GM19463 (cell line): ENCODE measurements at regions not wholly inside any gene's neighbourhood (a gene's known extent, or its start where the extent isn't known, plus 50 kb on each side); places are given as distances from the start of the nearest gene placed in this dataset.

Experiments
- ATAC-seq: cut with Tn5 transposase; IDR thresholded peaks from one replicate; pipeline ENCODE4 v1.9.1; 2021; ENCODE audit warnings: mild to moderate bottlenecking, moderate library complexity; ENCODE audit not compliant: unreplicated experiment

GRCh38 chr2:219878516-219878915 is 251.1 kb downstream of the SLC4A3 start:
- ATAC-seq, result no peak

- ATAC-seq, result no peak
Observed at GRCh38 chr2:219881851-219882250, 254.4 kb downstream of the SLC4A3 start.

GRCh38 chr2:219886615-219887014 is 259.2 kb downstream of the SLC4A3 start:
- no peak for ATAC-seq

GRCh38 chr2:219887870-219888269 is 260.4 kb downstream of the SLC4A3 start:
- ATAC-seq, result no peak

GRCh38 chr2:219893541-219893940 is 266.1 kb downstream of the SLC4A3 start:
- ATAC-seq, result no peak

- ATAC-seq, result no peak
Observed at GRCh38 chr2:219897456-219897855, 270.0 kb downstream of the SLC4A3 start.

- peak; percentile 54 for ATAC-seq
Observed at GRCh38 chr2:219901155-219901554, 273.7 kb downstream of the SLC4A3 start.

- ATAC-seq, result no peak
Observed at GRCh38 chr2:219902891-219903552, 275.6 kb downstream of the SLC4A3 start.

GRCh38 chr2:219905640-219906039 is 278.2 kb downstream of the SLC4A3 start:
- no peak for ATAC-seq

- ATAC-seq, result no peak
Observed at GRCh38 chr2:219906114-219907010, 278.9 kb downstream of the SLC4A3 start.

- no peak for ATAC-seq
Observed at GRCh38 chr2:219907011-219907365, 279.6 kb downstream of the SLC4A3 start.

GRCh38 chr2:219908538-219908937 is 281.1 kb downstream of the SLC4A3 start:
- ATAC-seq, result no peak

- no peak for ATAC-seq
Observed at GRCh38 chr2:219911541-219911940, 284.1 kb downstream of the SLC4A3 start.

GRCh38 chr2:219912491-219912921 is 285.1 kb downstream of the SLC4A3 start:
- ATAC-seq, result no peak

- ATAC-seq, result no peak
Observed at GRCh38 chr2:219914577-219914976, 287.1 kb downstream of the SLC4A3 start.

GRCh38 chr2:219916281-219916680 is 288.9 kb downstream of the SLC4A3 start:
- ATAC-seq, result no peak

- ATAC-seq, result no peak
Observed at GRCh38 chr2:219916726-219917440, 289.5 kb downstream of the SLC4A3 start.

- no peak for ATAC-seq
Observed at GRCh38 chr2:219918254-219918653, 290.8 kb downstream of the SLC4A3 start.

GRCh38 chr2:219918944-219919343 is 291.5 kb downstream of the SLC4A3 start:
- ATAC-seq, result no peak

GRCh38 chr2:219919506-219919905 is 292.1 kb downstream of the SLC4A3 start:
- no peak for ATAC-seq

- no peak for ATAC-seq
Observed at GRCh38 chr2:219929835-219930234, 302.4 kb downstream of the SLC4A3 start.

- no peak for ATAC-seq
Observed at GRCh38 chr2:219939647-219940046, 312.2 kb downstream of the SLC4A3 start.
